ENCODE measurements at regions not wholly inside any gene's neighbourhood (a gene's known extent, or its start where the extent isn't known, plus 50 kb on each side); places are given as distances from the start of the nearest gene placed in this dataset.

- Histone ChIP-seq H3K4me1 (no peaks in the 10 kb centered on the region), H3K4me3 (no peak overlapping the region), H3K36me3 (no peaks in the 10 kb centered on the region), H3K27me3 (no peaks in the 10 kb centered on the region), H3K27ac (no peak overlapping the region), H3K9me3 (peaks cover 0 to 13% (median 0%) of the 10 kb centered on the region in 12 donors)
- intact Hi-C loops (cut with DNase I), result no loop called here
- ATAC-seq (no peak), DNase-seq (no peak)
- 29 to 71% (median 60%) methylated on average over 1 of the region's 1 CpG for WGBS, 4 donors
- TF ChIP-seq POLR2A (IDR thresholded peaks at IDR 0.05) (no peak), CTCF (IDR thresholded peaks at IDR 0.05) (no peak)
Measured at GRCh38 chr2:35598310-35598709, 757.3 kb upstream of the CRIM1 start.

GRCh38 chr2:35591886-35592285 lies 763.7 kb upstream of the CRIM1 start:
- H3K27me3 ChIP-seq, result no peaks in the 10 kb centered on the region
- H3K36me3 ChIP-seq, result no peaks in the 10 kb centered on the region
- WGBS, 4 donors, result 68 to 83% (median 78%) methylated on average over 1 of the region's 1 CpG
- TF ChIP-seq POLR2A (IDR thresholded peaks at IDR 0.05), result no peak
- no peak for TF ChIP-seq CTCF (IDR thresholded peaks at IDR 0.05)
- DNase-seq (no peak), ATAC-seq (no peak)
- H3K27ac ChIP-seq, result no peak overlapping the region
- H3K4me1 ChIP-seq, result no peaks in the 10 kb centered on the region
- peaks cover 0 to 14% (median 0%) of the 10 kb centered on the region in 12 donors for H3K9me3 ChIP-seq
- H3K4me3 ChIP-seq, result no peak overlapping the region
- intact Hi-C loops (cut with DNase I), result no loop called here

- H3K4me1 ChIP-seq, result no peaks in the 10 kb centered on the region
- H3K36me3 ChIP-seq, result no peaks in the 10 kb centered on the region
- H3K27ac ChIP-seq, result no peak overlapping the region
- no peaks in the 10 kb centered on the region for H3K27me3 ChIP-seq
- peaks cover 0 to 20% (median 4%) of the 10 kb centered on the region in 12 donors for H3K9me3 ChIP-seq
- intact Hi-C loops (cut with DNase I), result no loop called here
- WGBS, 4 donors, result 74 to 81% (median 78%) methylated on average over 5 of the region's 5 CpGs
- TF ChIP-seq POLR2A (IDR thresholded peaks at IDR 0.05) (no peak), CTCF (IDR thresholded peaks at IDR 0.05) (no peak)
- no peak overlapping the region for H3K4me3 ChIP-seq
- ATAC-seq (no peak), DNase-seq (no peak)
Measured at GRCh38 chr2:35585972-35586371, 769.6 kb upstream of the CRIM1 start.

- peaks cover 0 to 20% (median 4%) of the 10 kb centered on the region in 12 donors for H3K9me3 ChIP-seq
- no peak for TF ChIP-seq POLR2A (IDR thresholded peaks at IDR 0.05)
- TF ChIP-seq CTCF (IDR thresholded peaks at IDR 0.05), result no peak
- H3K27me3 ChIP-seq, result no peaks in the 10 kb centered on the region
- ATAC-seq (no peak), DNase-seq (no peak)
- WGBS, 4 donors, result 70 to 73% (median 71%) methylated on average over 4 of the region's 4 CpGs
- H3K36me3 ChIP-seq, result no peaks in the 10 kb centered on the region
- intact Hi-C loops (cut with DNase I), result no loop called here
- no peak overlapping the region for H3K4me3 ChIP-seq
- no peaks in the 10 kb centered on the region for H3K4me1 ChIP-seq
- H3K27ac ChIP-seq, result no peak overlapping the region
Measured at GRCh38 chr2:35582637-35583036, 772.9 kb upstream of the CRIM1 start.
